ENCODE measurements at regions not wholly inside any gene's neighbourhood (a gene's known extent, or its start where the extent isn't known, plus 50 kb on each side); places are given as distances from the start of the nearest gene placed in this dataset.

- no peak for TF ChIP-seq RARB (CRISPR knock-in tag; IDR thresholded peaks at IDR 0.05)
- no peak for TF ChIP-seq PATZ1 (CRISPR knock-in tag; IDR thresholded peaks at IDR 0.05; ENCODE audit: borderline replicate concordance)
- no peak for TF ChIP-seq ZC3H10 (CRISPR knock-in tag; IDR thresholded peaks at IDR 0.05)
- no peak for TF ChIP-seq ZFP30 (CRISPR knock-in tag; IDR thresholded peaks at IDR 0.05)
- no peak for TF ChIP-seq ARNTL (CRISPR knock-in tag; IDR thresholded peaks at IDR 0.05; ENCODE audit: borderline replicate concordance, low read depth)
- TF ChIP-seq ISL1 (CRISPR knock-in tag; IDR thresholded peaks at IDR 0.05) = no peak
Observed at GRCh38 chr12:115507951-115508722, 769.4 kb downstream of the MED13L start.
